Esophagus muscularis mucosa (tissue), 3 donors: ENCODE measurements at regions not wholly inside any gene's neighbourhood (a gene's known extent, or its start where the extent isn't known, plus 50 kb on each side); places are given as distances from the start of the nearest gene placed in this dataset.

Experiments
- CTCF ChIP-seq, 3 experiments: fragments of 200-600 bp in 2 of 3; fragments of 450-650 bp in 1 of 3; sonication (generic) in 2 of 3; IDR thresholded peaks; one replicate each; pipeline ENCODE4 v1.5.1; 2017 to 2019; ENCODE audit warnings: antibody characterized with exemption in 3 of 3, mild to moderate bottlenecking in 2 of 3, moderate library complexity in 1 of 3
- POLR2A ChIP-seq: fragments of 450-650 bp; IDR thresholded peaks from one replicate; pipeline ENCODE4 v1.6.1; 2017; ENCODE audit warnings: antibody characterized with exemption, moderate library complexity, mild to moderate bottlenecking, low read depth
- POLR2AphosphoS5 ChIP-seq, 2 donors: sonication (generic); formaldehyde crosslinking; IDR thresholded peaks; one replicate each; pipeline ENCODE4 v1.6.1; 2017; ENCODE audit warnings: antibody characterized with exemption in 2 of 2

DNA sequence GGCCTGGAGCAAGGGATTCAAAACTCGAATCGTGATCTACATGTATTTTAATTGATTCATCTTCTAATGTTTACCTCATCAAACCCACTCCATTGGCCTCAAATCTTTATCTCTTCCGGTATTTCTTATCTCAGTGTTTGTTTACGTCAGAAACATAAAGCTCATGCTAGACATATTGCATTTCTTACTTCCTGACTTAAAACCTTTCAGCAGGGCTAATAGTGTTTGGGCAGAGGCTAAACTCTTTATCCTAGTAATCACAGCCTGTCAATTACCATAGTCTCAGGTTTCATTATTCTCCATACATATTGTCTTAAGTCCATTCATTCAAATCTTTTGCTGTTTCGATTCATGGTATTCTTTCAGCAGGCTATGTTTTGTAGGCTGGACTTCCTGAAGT lies 81.3 kb upstream of the AGR3 start:
- no peak for TF ChIP-seq CTCF (IDR thresholded peaks at IDR 0.05)
- TF ChIP-seq POLR2A, result no peak
- TF ChIP-seq POLR2AphosphoS5 (IDR thresholded peaks at IDR 0.05), result no peak
